Parathyroid adenoma (tissue), 2 donors: ENCODE measurements at regions not wholly inside any gene's neighbourhood (a gene's known extent, or its start where the extent isn't known, plus 50 kb on each side); places are given as distances from the start of the nearest gene placed in this dataset.

Source experiments
- H2AFZ ChIP-seq: fragments of 300-600 bp; sonication (generic); one replicate; pipeline ENCODE4 v1.7.0; 2017; ENCODE audit warnings: antibody characterized with exemption, mild to moderate bottlenecking
- H3K27ac ChIP-seq: fragments of 300-600 bp; sonication (generic); one replicate; pipeline ENCODE4 v1.7.0; 2017
- H3K27me3 ChIP-seq: fragments of 300-600 bp; sonication (generic); one replicate; pipeline ENCODE4 v1.7.0; 2017; ENCODE audit warnings: low read length; ENCODE audit not compliant: control insufficient read depth, insufficient read depth
- H3K36me3 ChIP-seq: fragments of 300-600 bp; sonication (generic); one replicate; pipeline ENCODE4 v1.7.0; 2017; ENCODE audit warnings: low read length; ENCODE audit not compliant: control insufficient read depth, insufficient read depth
- H3K4me1 ChIP-seq: fragments of 300-600 bp; sonication (generic); one replicate; pipeline ENCODE4 v1.7.0; 2017; ENCODE audit warnings: control low read depth
- H3K4me2 ChIP-seq: fragments of 300-600 bp; sonication (generic); one replicate; pipeline ENCODE4 v1.7.0; 2017; ENCODE audit warnings: low read length
- H3K4me3 ChIP-seq: fragments of 300-600 bp; sonication (generic); one replicate; pipeline ENCODE4 v1.7.0; 2017; ENCODE audit warnings: low read depth, low read length
- H3K79me2 ChIP-seq: fragments of 300-600 bp; sonication (generic); one replicate; pipeline ENCODE4 v1.7.0; 2017; ENCODE audit warnings: control low read depth
- H3K9ac ChIP-seq: fragments of 300-600 bp; sonication (generic); one replicate; pipeline ENCODE4 v1.7.0; 2017; ENCODE audit warnings: mild to moderate bottlenecking
- H3K9me3 ChIP-seq: fragments of 300-600 bp; sonication (generic); one replicate; pipeline ENCODE4 v1.7.0; 2017; ENCODE audit warnings: low read length; ENCODE audit not compliant: control insufficient read depth
- TF ChIP-seq, protein P1 (sequence below): fragments of 300-600 bp; sonication (generic); IDR thresholded peaks from one replicate; pipeline ENCODE4 v1.7.0; 2017; ENCODE audit warnings: antibody characterized with exemption, mild to moderate bottlenecking
- donor health status: primary hyperparathyroidism.

DNA sequence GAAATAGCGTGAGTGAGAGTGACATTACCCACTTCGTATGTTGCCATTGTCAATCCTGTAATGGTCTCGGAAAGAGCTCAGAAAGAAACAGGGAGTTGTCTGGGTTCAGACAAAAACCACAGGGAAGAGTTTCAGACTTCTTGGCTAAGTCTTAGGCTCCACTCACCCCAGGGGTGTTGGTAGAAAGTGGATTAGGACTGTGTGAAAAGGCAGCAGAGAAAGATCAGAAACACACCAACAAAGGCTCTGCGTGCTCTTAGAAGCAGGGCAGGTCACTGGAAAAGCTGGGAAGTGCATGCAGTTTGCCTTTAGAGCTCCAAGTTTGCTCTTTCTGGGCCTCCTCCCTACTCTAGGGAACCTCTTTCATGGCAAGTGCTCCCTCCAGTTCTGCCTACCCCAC is 106.1 kb upstream of the PLXNC1 start:
- H3K79me2 ChIP-seq, result no peaks in the 10 kb centered on the region
- H3K4me2 ChIP-seq, result no peak overlapping the region
- H3K36me3 ChIP-seq, result no peaks in the 10 kb centered on the region
- no peak overlapping the region for H3K9ac ChIP-seq
- TF ChIP-seq, protein P1, sequence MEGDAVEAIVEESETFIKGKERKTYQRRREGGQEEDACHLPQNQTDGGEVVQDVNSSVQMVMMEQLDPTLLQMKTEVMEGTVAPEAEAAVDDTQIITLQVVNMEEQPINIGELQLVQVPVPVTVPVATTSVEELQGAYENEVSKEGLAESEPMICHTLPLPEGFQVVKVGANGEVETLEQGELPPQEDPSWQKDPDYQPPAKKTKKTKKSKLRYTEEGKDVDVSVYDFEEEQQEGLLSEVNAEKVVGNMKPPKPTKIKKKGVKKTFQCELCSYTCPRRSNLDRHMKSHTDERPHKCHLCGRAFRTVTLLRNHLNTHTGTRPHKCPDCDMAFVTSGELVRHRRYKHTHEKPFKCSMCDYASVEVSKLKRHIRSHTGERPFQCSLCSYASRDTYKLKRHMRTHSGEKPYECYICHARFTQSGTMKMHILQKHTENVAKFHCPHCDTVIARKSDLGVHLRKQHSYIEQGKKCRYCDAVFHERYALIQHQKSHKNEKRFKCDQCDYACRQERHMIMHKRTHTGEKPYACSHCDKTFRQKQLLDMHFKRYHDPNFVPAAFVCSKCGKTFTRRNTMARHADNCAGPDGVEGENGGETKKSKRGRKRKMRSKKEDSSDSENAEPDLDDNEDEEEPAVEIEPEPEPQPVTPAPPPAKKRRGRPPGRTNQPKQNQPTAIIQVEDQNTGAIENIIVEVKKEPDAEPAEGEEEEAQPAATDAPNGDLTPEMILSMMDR, result no peak
- no peaks in the 10 kb centered on the region for H3K4me1 ChIP-seq
- no peak overlapping the region for H3K4me3 ChIP-seq
- H3K27ac ChIP-seq, result no peak overlapping the region
- H3K9me3 ChIP-seq, result no peaks in the 10 kb centered on the region
- no peak overlapping the region for H2AFZ ChIP-seq
- no peaks in the 10 kb centered on the region for H3K27me3 ChIP-seq

DNA sequence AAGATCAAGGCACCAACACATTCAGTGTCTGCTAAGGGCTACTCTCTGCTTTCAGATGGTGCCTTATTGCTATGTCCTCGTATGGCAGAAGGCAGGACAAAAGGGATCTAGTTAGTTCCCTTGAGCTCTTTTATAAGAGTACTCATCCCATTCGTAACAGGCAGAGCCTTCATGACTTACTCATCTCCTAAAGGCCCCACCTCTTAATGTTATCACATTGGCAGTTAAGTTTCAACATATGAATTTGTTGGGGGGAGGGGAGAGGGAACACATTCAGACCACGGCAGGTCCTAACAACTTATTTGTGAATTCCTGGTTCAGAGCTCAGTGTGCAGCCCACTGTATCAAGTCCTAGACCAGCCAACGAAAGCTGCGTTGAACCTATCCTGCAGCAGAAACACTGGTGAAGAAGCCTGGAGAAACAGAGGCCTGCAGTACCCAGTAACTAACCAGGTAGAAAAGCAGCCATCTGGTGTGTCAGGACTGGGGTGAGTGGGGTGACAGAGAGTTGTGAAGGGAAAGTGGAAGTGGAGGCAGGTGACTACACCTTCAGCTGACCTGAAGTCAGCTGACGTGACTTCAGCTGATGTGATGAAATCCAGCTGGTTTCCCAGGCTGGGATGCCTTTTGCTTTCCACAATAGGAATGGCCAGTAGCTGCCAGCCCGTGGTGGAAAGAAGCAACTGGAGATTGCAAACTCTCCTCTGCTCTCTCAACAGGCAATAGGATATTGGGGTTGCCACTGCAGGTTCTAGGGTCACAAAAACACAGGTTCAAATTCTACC is 101.6 kb upstream of the PLXNC1 start:
- no peak overlapping the region for H3K4me3 ChIP-seq
- H3K9me3 ChIP-seq, result no peaks in the 10 kb centered on the region
- H3K9ac ChIP-seq, result no peak overlapping the region
- H3K27ac ChIP-seq, result no peak overlapping the region
- H2AFZ ChIP-seq, result no peak overlapping the region
- TF ChIP-seq, protein P1, result no peak
- no peak overlapping the region for H3K4me2 ChIP-seq
- no peaks in the 10 kb centered on the region for H3K79me2 ChIP-seq
- H3K4me1 ChIP-seq, result no peaks in the 10 kb centered on the region
- no peaks in the 10 kb centered on the region for H3K27me3 ChIP-seq
- H3K36me3 ChIP-seq, result no peaks in the 10 kb centered on the region

DNA sequence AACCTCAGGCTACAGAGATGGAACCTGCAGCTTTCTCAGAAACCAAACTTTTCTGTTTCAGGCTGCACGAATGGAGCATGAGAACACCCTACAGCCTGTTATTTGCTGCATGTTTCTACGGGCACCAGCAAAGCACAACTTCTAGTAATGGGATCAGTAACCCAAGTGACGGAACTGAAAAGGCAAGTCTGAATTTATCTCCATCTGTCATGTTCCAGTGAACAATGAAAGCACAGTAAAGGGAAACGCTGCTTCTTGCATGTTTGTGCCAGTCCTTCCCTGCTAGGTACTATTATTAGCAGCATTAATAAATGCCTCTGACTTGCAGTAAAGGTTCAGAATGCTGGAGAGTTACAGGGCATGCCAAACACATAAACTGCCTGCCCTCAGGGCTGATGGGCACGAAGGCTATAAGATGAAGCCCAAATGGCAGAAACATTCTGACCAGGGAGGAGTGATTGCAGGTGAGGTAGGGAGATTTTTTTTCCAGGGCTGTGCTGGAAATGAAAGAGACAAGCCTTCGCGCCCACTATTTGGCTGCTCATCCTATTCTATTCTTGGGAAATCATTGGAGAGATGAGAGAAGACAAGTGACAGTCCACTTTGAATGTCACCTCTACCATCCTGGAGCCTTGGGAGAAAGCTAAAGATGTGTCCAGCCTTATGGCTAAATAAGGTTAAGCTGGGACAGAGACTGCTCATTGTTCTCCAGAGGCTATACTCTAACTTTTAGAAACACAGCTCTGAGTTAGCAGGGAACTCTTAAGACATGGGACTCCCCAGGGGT is 100.4 kb upstream of the PLXNC1 start:
- Histone ChIP-seq H3K27me3 (no peaks in the 10 kb centered on the region), H3K4me2 (no peak overlapping the region), H3K36me3 (no peaks in the 10 kb centered on the region), H3K9ac (no peak overlapping the region), H3K4me1 (no peaks in the 10 kb centered on the region), H3K79me2 (no peaks in the 10 kb centered on the region), H2AFZ (no peak overlapping the region), H3K4me3 (no peak overlapping the region), H3K9me3 (no peaks in the 10 kb centered on the region), H3K27ac (no peak overlapping the region)
- TF ChIP-seq, protein P1, result no peak

GRCh38 chr12:94048757-94049156 is 99.6 kb upstream of the PLXNC1 start:
- H3K4me1 ChIP-seq, result no peaks in the 10 kb centered on the region
- no peak overlapping the region for H3K4me2 ChIP-seq
- H3K27ac ChIP-seq, result no peak overlapping the region
- H3K9ac ChIP-seq, result no peak overlapping the region
- no peaks in the 10 kb centered on the region for H3K36me3 ChIP-seq
- H3K9me3 ChIP-seq, result no peaks in the 10 kb centered on the region
- no peak overlapping the region for H3K4me3 ChIP-seq
- no peak overlapping the region for H2AFZ ChIP-seq
- no peaks in the 10 kb centered on the region for H3K27me3 ChIP-seq
- H3K79me2 ChIP-seq, result no peaks in the 10 kb centered on the region
- TF ChIP-seq, protein P1, result no peak
